ENCODE measurements at regions not wholly inside any gene's neighbourhood (a gene's known extent, or its start where the extent isn't known, plus 50 kb on each side); places are given as distances from the start of the nearest gene placed in this dataset.

DNA sequence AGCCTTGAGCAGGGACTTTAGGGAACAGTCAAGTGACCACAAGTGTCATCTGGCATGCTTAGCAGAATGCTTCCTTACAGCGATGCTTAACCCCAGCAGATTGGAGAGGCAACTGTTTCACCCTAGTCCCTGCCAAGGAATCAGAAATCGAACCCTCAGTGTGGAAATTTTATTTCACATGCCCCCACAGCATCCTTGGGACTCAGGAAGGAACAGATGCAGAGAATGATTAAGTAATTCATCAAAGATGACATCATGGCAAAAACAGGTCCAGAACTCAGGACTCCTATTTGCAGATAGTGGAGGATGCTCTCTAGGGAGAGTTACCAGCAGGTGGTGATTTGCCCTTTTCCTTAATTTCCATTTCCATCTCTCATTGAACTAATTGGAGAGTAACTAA, 333.0 kb upstream of the KAZN start:
- TF ChIP-seq, protein P1, sequence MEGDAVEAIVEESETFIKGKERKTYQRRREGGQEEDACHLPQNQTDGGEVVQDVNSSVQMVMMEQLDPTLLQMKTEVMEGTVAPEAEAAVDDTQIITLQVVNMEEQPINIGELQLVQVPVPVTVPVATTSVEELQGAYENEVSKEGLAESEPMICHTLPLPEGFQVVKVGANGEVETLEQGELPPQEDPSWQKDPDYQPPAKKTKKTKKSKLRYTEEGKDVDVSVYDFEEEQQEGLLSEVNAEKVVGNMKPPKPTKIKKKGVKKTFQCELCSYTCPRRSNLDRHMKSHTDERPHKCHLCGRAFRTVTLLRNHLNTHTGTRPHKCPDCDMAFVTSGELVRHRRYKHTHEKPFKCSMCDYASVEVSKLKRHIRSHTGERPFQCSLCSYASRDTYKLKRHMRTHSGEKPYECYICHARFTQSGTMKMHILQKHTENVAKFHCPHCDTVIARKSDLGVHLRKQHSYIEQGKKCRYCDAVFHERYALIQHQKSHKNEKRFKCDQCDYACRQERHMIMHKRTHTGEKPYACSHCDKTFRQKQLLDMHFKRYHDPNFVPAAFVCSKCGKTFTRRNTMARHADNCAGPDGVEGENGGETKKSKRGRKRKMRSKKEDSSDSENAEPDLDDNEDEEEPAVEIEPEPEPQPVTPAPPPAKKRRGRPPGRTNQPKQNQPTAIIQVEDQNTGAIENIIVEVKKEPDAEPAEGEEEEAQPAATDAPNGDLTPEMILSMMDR (IDR thresholded peaks at IDR 0.05; ENCODE audit: insufficient read depth, low read length, poor library complexity, severe bottlenecking) = no peak
- no peak for TF ChIP-seq EZH2phosphoT487 (conservative IDR thresholded peaks at IDR 0.05; ENCODE audit: low read length)

All from SU-DHL-6 (cell line).